Left lobe of liver (tissue), 2 donors: ENCODE measurements at regions not wholly inside any gene's neighbourhood (a gene's known extent, or its start where the extent isn't known, plus 50 kb on each side); places are given as distances from the start of the nearest gene placed in this dataset.
"Not testable (repeated sequence)": the region's sequence is repeated elsewhere in the genome, so short reads cannot be mapped to it uniquely, and the experiment has no call there.

Experiments
- ATAC-seq: fragments of 200-7000 bp; cut with Tn5 transposase; one replicate; pipeline ENCODE4 v1.9.1; 2020; ENCODE audit warnings: mild to moderate bottlenecking, moderate library complexity
- DNase-seq: peaks from one replicate; pipeline ENCODE4 v3.0.0-alpha.2; 2020; ENCODE audit warnings: low spot score
- donor health status: DM: no; HTN: no; CAD: no; lungs with moderate emphysema.
- donor health status: DM: no; HTN: yes; CAD: no.

DNA sequence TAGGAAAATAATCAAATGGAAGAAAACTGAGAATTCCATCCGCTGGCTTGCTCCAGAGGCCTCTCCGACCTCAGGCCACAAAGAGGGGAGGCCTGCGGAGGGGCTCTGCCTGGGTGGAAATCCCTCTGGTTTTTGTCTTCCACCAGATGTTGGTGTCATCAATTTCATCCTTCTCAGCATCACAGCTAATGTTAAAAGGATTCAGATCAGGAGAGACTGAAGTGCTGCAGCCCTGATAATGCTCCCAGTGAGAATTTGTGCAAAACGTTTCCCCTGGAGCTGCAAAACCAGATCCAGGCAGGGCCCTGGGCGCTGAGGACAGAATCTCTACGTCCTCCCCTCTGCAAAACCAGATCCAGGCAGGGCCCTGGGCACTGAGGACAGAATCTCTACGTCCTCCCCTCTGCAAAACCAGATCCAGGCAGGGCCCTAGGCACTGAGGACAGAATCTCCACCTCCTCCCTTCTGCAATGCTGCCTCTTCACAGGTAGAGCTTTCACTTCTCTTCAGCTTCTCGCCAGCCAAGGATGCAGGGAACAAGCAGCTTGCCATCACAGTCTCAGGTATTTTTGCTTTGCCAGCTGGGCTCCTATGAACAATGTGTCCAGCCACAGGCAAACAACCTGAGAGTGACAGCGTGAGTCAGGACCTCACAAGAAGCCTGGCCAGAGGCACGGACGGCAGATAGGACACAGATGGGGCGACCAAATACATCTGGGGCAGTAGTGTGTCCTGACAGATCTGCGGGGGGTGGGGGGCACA lies 81.2 kb downstream of the TMEM18 start:
- DNase-seq, result no peak
- ATAC-seq, result no peak

DNA sequence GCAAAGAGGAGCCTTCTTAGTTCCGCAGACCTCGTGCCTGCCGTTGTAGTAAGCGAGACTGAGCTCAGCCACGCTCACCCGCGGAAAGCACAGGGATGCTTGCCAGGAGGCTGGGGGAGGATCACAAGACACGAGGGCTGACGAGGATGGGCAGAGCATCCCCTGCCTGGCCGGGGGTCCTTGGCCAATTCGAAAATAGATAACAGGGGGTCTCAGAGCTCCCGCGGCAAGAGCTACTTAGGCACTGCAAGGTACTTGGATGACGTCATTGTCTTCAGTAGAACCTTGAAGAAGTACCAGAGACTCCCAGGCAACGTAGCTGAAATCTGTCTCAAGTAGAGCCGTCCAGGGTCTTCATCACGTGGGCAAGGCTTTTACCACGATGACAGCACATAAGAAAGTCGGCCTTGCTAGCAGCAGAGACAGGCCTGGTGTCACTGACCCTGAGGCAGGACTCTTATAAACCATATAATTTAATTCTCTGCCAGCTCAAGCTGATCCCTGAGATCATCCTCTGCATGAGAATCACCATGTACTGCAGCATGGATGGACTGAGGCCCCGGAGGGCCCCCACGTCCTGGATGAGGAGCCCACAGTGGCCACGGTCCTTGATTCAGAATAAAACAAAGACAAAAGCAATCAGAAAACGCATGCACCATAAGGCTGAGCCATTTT lies 81.9 kb downstream of the TMEM18 start:
- ATAC-seq, result no peak
- DNase-seq, result no peak

DNA sequence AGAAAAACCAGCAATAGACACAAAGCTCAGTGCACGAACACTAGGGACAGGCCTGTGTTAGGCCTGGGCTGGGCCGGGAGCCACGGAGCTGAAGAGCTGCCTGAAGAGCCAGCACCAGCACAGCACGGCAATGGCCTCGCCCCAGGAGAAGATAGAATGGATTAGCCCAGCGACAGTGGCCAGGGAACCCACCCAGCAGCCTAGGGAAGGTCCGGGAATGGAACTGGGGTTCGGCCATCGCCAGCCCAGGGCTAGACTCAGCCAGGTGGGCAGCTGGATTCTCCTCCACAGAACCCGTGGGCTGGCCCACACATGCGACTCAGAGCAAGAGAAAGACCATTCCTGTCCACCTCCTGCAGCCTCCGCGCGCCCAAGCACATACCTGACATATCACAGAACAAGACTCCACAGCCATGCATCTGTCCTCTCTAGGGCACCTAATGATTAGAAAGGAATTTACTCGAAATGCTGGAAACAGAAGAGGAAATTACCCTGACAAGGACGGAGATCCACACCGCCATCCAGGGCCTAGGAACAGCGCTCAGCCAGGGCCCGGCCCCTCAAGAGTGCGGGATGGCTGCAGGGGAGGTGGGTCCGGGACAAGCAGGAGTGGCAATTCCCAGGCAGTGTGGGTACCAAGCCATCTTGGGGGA lies 82.8 kb downstream of the TMEM18 start:
- ATAC-seq, result no peak
- no peak for DNase-seq

DNA sequence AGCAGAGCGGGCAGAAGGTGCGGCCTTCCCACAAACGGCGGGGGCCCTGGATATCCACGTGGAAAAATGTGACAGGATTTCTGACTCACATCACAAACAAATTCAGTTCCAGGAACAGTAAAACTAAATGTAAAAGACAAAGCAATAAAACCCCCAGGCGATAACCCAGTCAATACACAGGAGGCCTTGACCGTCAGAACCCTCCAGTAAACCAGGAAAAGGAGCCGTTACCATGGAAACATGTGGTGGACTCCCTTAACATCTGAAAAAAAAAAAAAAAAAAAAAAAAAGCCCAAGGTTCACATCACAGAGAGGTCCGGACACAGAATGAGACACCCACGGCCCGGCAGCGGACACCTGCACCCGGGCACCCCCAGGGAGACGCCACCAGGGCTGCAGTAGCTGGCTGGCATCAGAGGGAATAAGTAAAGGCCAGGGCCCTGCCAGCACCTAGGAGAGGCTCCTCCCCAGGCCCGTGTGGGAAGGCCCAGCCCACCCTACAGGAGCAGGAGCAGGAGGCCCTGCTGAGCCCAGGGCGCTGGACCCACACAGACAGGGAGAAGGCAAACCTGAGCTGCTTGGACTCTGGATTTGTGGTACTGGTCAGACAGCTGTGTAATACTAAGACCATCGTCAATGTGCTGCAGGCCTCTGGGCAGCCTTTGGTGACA lies 83.7 kb downstream of the TMEM18 start:
- no peak for DNase-seq
- no peak for ATAC-seq

DNA sequence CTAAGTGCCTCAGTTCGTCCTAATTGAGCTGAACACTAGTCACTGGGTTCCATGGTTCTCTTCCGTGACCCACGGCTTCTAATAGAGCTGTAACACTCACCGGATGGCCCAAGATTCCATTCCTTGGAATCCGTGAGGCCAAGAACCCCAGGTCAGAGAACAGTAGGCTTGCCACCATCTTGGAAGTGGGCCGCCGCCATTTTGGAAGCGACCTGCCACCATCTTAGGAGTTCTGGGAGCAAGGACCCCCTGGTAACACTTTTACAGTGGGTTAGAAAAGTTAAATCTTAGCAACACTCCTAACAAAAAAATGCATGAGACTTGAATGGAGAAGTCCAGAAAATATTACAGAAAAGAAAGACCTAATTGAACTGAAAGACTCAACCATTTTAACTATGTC lies 84.5 kb downstream of the TMEM18 start:
- ATAC-seq, result no peak
- no peak for DNase-seq

DNA sequence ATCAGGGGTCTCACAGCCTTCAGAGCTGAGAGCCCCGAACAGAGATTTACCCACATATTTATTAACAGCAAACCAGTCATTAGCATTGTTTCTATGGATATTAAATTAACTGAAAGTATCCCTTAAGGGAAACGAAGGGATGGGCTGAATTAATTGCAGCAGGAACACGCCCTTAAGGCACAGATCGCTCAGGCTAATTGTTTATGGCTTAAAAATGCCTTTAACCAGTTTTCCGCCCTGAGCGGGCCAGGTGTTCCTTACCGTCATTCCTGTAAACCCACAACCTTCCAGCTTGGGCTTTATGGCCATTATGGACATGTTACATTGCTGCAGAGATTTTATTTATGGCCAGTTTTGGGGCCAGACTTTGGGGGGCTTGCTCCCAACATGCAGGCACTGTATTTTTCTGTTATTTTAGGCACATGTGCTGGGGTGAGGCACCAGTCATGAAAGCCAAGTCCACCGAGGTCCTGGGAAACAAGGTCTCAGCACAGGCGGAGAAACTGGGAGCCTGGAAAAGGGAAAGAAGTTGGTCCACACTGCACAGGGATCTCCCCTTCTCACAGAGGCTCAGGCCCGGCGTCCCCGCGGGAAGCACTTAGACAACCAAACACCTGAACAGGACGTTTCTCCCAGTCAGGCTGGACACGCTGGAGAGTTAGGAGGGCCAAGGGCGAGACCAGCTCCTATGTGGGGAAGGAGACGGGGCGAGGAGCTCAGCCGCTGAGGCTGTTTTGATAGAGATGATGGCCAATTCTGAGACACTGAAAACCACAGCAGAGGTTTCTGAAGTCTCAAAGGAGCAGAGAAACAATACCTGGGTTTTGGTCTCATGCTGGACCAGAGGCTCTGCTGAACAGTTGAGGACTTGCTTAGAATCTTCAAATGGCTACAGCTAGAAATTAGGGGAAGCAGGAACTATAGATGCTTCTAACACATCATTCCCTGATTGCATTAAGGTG lies 86.7 kb downstream of the TMEM18 start:
- ATAC-seq, result no peak
- DNase-seq, result peak; percentile 12

DNA sequence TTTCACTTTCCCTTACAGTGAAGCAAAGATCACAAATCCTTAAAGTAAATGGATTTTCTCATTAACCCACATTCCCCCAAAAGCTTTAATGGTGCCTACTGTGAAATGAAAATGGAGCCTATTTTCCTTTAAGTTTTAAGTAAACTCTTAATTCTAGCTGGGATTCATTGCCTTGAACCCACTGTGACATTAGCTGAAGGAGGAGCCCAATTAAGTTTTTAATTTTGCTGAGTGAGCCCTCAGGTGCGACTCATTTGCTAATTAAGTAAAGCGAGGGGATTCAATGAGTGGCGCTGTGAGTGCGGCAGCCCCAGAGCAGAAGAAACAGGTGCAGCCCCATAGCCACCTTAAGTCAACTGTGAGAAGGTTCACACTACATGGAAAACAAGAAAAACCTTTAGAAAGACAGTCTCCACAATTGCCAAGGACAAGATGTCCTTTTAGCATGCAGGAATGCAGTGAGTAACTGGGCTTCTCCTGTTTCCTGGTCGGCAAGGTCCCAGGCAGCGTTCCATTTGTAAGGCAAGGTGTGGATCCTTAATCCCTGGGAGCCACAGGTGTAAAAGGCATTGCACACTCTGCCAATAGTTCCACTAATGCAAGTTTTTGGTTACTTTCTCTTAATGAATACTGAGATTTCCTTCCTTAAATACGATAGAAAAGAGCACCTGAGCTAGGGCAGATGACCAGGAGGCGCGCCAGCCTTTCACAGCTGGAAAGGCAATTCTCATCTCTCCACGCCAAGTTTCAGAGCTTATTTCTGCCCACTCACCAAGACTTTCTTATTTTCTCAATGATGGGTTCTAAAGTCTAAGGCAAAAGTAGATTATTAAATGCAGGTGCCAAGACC lies 87.7 kb downstream of the TMEM18 start:
- no peak for ATAC-seq
- DNase-seq, result peak; percentile 23

DNA sequence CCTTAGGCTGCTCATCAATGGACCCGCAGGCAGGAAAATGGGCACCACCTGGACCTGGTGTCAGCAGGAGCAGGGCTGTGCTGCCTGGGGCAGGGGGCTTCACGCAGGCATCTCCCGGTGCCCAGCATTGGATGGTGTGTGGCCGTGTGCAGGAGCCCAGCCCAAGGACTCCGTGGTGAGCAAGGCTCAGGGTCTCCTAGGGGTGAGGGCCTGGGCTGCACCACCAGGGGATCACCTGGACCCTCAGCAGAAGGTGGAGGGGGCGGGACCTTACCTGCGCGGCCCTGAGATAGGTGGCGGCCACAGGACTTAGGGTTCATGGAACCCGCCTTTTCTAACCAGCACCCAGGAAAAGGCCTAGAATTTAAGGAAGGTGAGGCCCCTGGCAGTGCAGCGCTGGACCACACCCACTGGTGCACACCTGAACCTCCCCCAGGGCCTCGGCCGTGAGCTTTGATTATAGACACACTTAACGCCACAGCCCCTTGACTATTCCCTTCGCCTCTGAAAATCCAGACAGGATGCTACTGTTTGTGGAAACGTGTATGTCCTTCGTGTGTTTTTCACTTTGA lies 89.0 kb downstream of the TMEM18 start:
- DNase-seq (peak; percentile 21), ATAC-seq (no peak)

DNA sequence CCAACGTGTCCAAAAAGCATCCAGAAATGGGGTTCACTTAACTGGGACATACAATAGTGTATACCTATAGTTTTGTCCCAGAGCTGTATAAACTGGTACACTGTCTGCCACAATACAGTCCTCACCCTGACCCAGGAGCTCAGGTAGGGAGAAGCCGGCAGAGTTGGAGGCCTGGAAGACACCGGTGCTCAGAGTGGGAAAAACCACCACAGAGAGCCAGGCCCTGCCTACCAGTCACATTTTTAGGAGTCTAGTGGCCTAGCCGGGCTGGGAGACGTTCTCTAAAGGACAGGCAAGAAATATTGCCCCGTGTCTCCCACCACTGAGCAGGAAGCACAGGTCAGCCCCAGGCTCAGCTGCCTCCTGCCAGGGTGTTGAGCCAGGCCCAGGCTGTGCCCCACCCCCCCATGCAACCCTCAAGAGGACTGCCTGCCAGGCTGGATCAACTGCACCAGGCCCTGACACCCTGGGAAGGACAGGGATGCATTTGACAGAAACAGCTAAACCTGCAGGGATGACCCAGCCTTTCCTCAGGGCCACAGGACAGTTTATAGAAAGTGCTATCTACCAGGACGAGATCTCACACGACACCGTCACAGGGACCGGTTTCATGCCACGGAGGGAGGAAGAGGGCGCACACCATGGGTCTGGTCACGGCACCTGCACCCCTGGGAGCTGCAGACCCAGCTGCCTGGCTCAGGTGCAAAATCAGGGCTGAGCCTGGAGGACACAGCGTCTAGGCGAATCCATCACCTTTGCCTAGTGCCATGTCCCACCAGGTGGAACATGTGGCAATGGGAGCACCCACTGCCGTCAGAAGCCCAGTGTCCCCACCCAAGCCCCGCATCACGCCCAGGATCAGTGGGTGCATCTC lies 89.9 kb downstream of the TMEM18 start:
- DNase-seq (peak; percentile 22), ATAC-seq (no peak)

DNA sequence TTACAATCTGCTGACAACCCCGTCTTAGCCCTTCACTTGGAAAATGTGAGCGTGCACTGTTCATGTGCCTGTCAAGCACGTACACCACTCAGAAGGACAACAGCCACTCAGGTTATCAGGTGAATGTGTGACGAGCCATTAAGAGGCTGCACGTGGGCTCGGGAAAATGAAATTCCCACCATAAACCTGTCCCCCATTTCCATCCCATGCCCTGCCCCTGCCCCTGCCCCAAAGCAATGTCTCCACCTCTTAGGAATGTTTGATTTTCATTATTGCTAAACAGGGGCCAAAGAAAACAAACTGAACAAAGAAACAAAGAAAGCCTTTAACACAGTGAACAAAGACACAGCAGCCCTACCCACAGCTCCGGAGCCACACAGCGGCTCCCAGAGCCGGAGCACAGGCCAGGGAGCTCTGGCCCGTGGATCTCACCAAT lies 90.5 kb downstream of the TMEM18 start:
- ATAC-seq (no peak), DNase-seq (peak; percentile 21)

DNA sequence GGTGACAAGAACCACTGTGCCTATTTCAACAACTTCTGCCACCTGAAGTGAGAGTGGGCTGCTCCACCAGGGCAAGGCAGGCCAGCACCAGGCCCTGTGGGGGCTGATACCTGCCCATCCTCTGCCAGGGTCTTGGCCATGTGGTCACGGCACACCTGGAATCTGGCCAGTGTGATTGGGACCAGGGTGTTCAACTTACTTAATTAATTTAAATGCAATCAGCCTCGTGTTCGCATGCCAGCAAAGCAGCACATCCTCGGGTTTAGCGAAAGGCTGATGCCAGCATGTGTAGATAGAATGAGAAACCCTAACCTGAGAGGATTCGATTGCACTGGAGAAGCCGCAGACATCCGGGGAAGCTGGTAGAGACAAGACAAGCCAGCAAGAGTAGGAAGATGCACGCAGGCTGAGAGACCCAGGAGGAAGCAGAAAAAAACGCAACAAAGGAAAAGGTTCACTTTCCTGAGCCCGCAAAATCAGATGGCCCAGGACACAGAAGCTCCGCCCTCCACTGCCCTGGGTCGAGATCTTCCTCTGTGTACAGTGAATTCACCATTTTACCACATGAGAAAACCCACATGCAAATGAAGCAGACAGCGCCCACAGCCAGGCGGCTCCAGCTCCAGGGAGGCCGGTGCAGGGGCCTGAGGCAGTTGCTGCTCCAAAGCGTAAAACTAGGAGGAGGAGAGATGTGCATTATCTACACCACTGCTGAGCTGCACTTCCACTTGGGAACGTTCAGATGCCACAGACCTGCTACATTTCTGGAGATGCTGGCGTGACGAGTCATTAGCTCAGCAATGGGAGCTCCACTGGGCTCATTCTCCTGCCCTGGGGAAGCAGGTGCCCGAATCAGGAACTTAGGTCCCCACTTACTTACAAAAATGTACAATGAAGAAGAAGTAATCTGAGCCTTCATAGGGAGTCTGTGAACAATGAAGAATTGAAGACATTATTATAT lies 92.1 kb downstream of the TMEM18 start:
- DNase-seq, result peak; percentile 28
- no peak for ATAC-seq

DNA sequence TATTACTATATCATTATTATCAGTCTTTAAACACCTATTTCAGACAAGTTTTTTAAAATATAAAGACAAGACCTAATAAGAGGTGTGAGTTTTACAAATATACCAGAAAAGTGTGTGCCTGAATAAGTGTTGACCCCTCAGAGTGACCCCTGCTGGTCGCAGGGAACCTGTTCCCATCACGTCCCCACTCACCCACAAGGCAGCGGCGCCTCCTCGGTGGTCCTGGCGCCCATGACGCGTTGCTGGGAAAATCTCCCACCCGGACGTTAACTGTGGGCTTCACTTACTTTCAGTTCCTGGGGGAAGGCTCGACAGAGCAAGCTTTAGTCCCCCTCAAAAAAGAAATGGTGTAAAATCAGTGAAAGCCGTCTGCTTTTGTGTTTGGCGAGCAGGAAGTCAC lies 93.5 kb downstream of the TMEM18 start:
- peak; percentile 10 for DNase-seq

DNA sequence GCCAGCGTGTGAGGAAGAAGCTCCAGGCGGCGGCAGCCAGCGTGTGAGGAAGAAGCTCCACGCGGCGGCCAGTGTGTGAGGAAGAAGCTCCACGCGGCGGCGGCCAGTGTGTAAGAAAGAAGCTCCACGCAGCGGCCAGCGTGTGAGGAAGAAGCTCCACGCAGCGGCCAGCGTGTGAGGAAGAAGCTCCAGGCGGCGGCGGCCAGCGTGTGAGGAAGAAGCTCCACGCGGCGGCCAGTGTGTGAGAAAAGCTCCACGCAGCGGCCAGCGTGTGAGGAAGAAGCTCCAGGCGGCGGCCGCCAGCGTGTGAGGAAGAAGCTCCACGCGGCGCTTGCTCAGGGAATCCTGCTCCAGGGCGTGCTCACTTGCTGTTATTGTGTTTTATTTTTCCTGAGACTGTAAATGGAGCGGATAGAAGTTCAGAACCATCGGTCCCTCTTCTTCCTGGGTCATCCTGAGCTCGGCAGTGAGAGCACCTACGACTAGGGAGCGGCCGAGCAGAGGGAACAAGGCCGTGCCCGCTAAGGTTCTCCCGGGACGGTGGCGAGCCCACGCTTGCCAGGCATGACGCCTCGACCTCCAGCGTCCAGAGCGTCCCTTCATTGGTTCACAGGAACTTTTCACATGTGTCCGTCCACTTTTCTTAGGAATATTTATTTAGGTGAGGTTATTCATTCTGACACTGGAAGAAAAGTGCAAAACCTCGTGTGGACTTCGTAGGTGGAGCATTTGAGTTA lies 94.2 kb downstream of the TMEM18 start:
- peak; percentile 23 for DNase-seq
- no peak for ATAC-seq

More for the DNA sequence above, 93.5 kb downstream of the TMEM18 start:
- no peak for ATAC-seq

DNA sequence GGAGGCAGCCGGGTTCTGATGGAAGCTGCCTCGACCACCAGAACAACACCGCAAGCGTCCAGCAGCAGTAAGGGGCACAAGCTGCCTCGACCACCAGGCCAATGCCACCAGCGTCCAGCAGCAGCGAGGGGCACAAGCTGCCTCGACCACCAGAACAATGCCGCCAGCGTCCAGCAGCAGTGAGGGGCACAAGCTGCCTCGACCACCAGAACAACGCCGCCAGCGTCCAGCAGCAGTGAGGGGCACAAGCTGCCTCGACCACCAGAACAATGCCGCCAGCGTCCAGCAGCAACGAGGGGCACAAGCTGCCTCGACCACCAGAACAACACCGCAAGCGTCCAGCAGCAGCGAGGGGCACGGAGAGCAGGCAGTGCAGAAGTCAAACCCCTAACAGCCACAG lies 94.9 kb downstream of the TMEM18 start:
- not testable (repeated sequence) for ATAC-seq
- peak; percentile 14 for DNase-seq

DNA sequence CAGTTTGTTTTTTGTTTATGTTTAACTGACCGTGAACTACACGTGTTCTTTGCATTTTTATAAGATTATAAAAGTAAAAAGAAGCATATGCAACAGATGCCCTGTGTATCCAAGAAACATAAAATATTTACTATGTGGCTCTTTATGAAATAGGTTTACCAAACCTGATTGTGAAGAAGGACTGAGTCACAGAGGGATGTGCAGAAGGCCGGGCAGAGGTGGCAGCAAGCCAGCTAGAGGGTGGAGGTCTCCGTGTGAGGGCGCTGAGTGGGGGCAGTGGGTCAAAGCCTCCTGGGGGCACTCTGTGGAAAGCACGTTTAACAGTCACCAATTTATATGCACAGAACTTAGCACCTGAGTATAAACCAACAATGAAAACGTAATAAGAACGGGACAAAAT lies 97.2 kb downstream of the TMEM18 start:
- no peak for ATAC-seq
- DNase-seq, result peak; percentile 14

DNA sequence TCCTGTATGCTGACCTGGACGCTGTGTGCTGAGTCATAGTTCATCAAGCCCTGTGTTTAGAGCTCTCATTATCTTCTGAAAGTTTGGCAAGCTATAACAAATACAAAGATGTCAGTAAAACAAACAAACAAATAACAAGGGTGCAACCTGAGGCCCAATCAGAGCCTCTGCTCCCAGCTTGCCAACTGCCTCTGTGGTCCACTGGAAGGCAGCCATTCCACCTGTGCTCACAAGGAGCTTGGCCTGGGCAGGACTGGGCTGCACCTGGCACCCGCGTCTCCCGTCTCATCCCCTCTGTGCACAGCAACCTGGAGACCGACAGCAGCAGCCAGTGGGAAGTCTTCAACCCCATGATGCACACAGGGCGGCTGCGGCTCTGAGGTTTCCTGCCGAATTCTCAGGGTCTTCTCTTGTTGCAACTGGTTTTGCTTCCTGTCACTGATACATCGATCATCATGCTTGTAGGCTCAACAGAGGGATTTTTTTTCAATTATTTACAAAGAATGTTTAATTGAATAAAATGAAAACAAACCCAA lies 97.8 kb downstream of the TMEM18 start:
- DNase-seq (peak; percentile 33), ATAC-seq (no peak)
